ENCODE measurements at regions not wholly inside any gene's neighbourhood (a gene's known extent, or its start where the extent isn't known, plus 50 kb on each side); places are given as distances from the start of the nearest gene placed in this dataset.

- TF ChIP-seq, protein P1, sequence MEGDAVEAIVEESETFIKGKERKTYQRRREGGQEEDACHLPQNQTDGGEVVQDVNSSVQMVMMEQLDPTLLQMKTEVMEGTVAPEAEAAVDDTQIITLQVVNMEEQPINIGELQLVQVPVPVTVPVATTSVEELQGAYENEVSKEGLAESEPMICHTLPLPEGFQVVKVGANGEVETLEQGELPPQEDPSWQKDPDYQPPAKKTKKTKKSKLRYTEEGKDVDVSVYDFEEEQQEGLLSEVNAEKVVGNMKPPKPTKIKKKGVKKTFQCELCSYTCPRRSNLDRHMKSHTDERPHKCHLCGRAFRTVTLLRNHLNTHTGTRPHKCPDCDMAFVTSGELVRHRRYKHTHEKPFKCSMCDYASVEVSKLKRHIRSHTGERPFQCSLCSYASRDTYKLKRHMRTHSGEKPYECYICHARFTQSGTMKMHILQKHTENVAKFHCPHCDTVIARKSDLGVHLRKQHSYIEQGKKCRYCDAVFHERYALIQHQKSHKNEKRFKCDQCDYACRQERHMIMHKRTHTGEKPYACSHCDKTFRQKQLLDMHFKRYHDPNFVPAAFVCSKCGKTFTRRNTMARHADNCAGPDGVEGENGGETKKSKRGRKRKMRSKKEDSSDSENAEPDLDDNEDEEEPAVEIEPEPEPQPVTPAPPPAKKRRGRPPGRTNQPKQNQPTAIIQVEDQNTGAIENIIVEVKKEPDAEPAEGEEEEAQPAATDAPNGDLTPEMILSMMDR (IDR thresholded peaks at IDR 0.05; ENCODE audit: unreplicated experiment): no peak
- no peaks in the 10 kb centered on the region for H3K4me1 Mint-ChIP-seq (ENCODE audit: low read depth)
- H3K27me3 Mint-ChIP-seq: no peaks in the 10 kb centered on the region
- H3K4me3 Mint-ChIP-seq (ENCODE audit: low read depth): no peak overlapping the region
- no peaks in the 10 kb centered on the region for H3K9me3 Mint-ChIP-seq (ENCODE audit: low read depth)
- no peaks in the 10 kb centered on the region for H3K36me3 Mint-ChIP-seq (ENCODE audit: insufficient read depth)
- no peak overlapping the region for H3K27ac Mint-ChIP-seq
- DNase-seq (ENCODE audit: low spot score, unreplicated experiment): no peak
Observed at GRCh38 chr13:37984357-37984756, 114.8 kb upstream of the TRPC4 start.

- no peak for DNase-seq (ENCODE audit: low spot score, unreplicated experiment)
- no peaks in the 10 kb centered on the region for H3K27me3 Mint-ChIP-seq
- no peaks in the 10 kb centered on the region for H3K9me3 Mint-ChIP-seq (ENCODE audit: low read depth)
- no peak overlapping the region for H3K4me3 Mint-ChIP-seq (ENCODE audit: low read depth)
- TF ChIP-seq, protein P1 (IDR thresholded peaks at IDR 0.05; ENCODE audit: unreplicated experiment): no peak
- H3K4me1 Mint-ChIP-seq (ENCODE audit: low read depth): no peaks in the 10 kb centered on the region
- H3K36me3 Mint-ChIP-seq (ENCODE audit: insufficient read depth): no peaks in the 10 kb centered on the region
- H3K27ac Mint-ChIP-seq: no peak overlapping the region
Observed at GRCh38 chr13:37981932-37982331, 112.4 kb upstream of the TRPC4 start.

DNA sequence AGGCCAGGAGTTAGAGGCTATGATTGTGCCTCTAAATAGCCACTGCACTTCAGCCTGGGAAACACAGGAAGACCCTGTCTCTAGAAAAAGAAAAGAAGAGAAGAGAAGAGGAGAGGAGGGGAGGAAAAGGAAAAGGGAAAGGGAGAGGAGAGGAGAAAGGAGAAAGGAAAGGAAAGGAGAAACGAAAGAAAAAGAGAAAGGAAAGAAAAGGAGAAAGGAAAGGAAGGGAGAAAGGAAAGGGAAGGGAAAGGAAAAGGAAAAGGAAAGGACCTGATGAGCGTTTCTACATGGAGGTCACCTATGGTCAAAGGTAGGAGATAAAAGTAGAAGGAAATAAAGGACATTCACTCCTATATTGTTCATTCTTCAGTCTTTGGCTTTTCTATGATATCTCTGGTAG is 109.1 kb upstream of the TRPC4 start:
- DNase-seq (ENCODE audit: low spot score, unreplicated experiment): no peak
- Mint-ChIP-seq H3K27me3 (no peaks in the 10 kb centered on the region), H3K4me3 (ENCODE audit: low read depth) (no peak overlapping the region), H3K9me3 (ENCODE audit: low read depth) (no peaks in the 10 kb centered on the region), H3K36me3 (ENCODE audit: insufficient read depth) (no peaks in the 10 kb centered on the region), H3K4me1 (ENCODE audit: low read depth) (no peaks in the 10 kb centered on the region), H3K27ac (no peak overlapping the region)
- TF ChIP-seq, protein P1 (IDR thresholded peaks at IDR 0.05; ENCODE audit: unreplicated experiment): no peak

DNA sequence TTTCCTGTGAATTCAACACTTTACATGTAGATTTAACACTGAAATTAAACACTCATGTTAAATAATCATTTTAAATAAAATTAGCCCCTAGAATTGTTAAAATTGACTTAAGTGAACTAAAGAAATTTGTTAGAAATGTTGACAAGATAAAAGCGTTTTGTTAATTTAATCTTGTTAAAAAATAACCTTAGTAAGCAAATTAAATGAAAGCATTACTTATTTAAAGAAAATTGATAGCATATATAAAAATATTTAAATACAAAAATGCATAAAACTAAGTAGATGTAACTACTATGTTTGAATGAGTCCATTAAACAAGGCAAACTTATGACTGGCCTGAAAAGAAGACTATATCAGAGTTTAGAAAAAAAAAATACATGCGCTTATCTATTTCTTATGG is 99.0 kb upstream of the TRPC4 start:
- no peaks in the 10 kb centered on the region for H3K27me3 Mint-ChIP-seq
- H3K4me3 Mint-ChIP-seq (ENCODE audit: low read depth): no peak overlapping the region
- H3K4me1 Mint-ChIP-seq (ENCODE audit: low read depth): peaks cover 2% of the 10 kb centered on the region
- no peaks in the 10 kb centered on the region for H3K36me3 Mint-ChIP-seq (ENCODE audit: insufficient read depth)
- TF ChIP-seq, protein P1 (IDR thresholded peaks at IDR 0.05; ENCODE audit: unreplicated experiment): no peak
- DNase-seq (ENCODE audit: low spot score, unreplicated experiment): no peak
- no peak overlapping the region for H3K27ac Mint-ChIP-seq
- no peaks in the 10 kb centered on the region for H3K9me3 Mint-ChIP-seq (ENCODE audit: low read depth)

- no peak for DNase-seq (ENCODE audit: low spot score, unreplicated experiment)
- H3K4me1 Mint-ChIP-seq (ENCODE audit: low read depth): peaks cover 2% of the 10 kb centered on the region
- no peaks in the 10 kb centered on the region for H3K9me3 Mint-ChIP-seq (ENCODE audit: low read depth)
- no peaks in the 10 kb centered on the region for H3K36me3 Mint-ChIP-seq (ENCODE audit: insufficient read depth)
- TF ChIP-seq, protein P1 (IDR thresholded peaks at IDR 0.05; ENCODE audit: unreplicated experiment): no peak
- H3K27me3 Mint-ChIP-seq: no peaks in the 10 kb centered on the region
- H3K4me3 Mint-ChIP-seq (ENCODE audit: low read depth): no peak overlapping the region
- no peak overlapping the region for H3K27ac Mint-ChIP-seq
Observed at GRCh38 chr13:37966266-37966665, 96.7 kb upstream of the TRPC4 start.

All from progenitor cell of endocrine pancreas (in vitro differentiated cells).